ENCODE measurements at regions not wholly inside any gene's neighbourhood (a gene's known extent, or its start where the extent isn't known, plus 50 kb on each side); places are given as distances from the start of the nearest gene placed in this dataset.

DNA sequence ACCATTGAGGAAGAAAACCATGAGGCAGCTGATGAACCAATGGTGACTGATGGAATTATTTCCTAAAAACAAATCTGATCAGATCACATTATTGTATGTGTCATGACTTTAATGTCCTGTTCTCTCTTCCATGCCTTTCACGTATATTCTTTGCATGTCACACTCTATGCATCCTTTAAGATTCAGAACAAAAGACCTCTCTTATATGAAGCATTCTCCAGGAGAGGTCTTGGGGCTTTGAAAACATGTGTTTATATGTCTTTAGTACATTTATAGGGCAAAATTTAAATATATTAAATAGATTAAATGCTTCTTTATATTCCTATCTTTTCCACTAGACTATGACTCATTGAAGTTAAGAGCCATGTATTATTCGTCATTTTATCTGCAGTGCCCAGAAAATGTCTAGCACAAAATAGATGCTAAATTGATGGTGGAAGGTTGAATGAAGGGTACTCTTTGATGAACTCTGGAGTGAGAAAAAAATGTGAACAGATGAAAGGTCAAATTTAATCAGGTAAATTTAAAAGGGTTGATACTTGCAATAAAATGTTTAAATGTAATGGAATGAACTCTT, 196.3 kb downstream of the PSAT1 start:
- no peaks in the 10 kb centered on the region for H3K27me3 ChIP-seq (ENCODE audit: low read depth)
- no peaks in the 10 kb centered on the region for H3K36me3 ChIP-seq
- ATAC-seq (no peak), DNase-seq (no peak)
- no peaks in the 10 kb centered on the region for H3K9me3 ChIP-seq
- no peak overlapping the region for H3K27ac ChIP-seq
- H3K4me3 ChIP-seq: no peak overlapping the region
- intact Hi-C loops (cut with DNase I): no loop called here
- no peaks in the 10 kb centered on the region for H3K4me1 ChIP-seq
- TF ChIP-seq CTCF (IDR thresholded peaks at IDR 0.05): no peak

- DNase-seq (no peak), ATAC-seq (no peak)
- no peaks in the 10 kb centered on the region for H3K27me3 ChIP-seq (ENCODE audit: low read depth)
- no peaks in the 10 kb centered on the region for H3K4me1 ChIP-seq
- no peak overlapping the region for H3K4me3 ChIP-seq
- H3K9me3 ChIP-seq: no peaks in the 10 kb centered on the region
- no peak overlapping the region for H3K27ac ChIP-seq
- intact Hi-C loops (cut with DNase I): no loop called here
- no peak for TF ChIP-seq CTCF (IDR thresholded peaks at IDR 0.05)
- H3K36me3 ChIP-seq: no peaks in the 10 kb centered on the region
Measured at GRCh38 chr9:78502566-78502965, 205.6 kb downstream of the PSAT1 start.

DNA sequence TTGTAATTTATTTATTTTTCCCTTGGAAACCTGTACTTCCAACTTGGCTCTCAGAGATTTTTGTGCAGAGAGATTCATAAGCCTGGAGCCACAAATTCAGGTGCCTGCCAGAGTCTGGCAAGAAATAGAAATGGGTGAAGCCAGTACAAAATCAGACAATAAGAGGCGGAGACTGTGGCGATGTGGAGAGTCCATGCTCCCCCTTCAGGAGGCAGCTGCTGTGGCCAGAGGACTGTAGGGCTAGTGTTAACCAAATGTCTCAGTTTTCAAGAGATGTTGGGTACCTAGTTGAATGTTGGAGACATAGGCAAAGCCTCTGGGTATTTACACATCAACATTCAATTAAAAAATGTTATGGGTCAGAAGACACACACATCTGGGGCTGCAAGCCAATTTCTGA, 208.6 kb downstream of the PSAT1 start:
- Histone ChIP-seq H3K9me3 (no peaks in the 10 kb centered on the region), H3K27ac (no peak overlapping the region), H3K4me1 (no peaks in the 10 kb centered on the region), H3K27me3 (ENCODE audit: low read depth) (no peaks in the 10 kb centered on the region), H3K4me3 (no peak overlapping the region), H3K36me3 (no peaks in the 10 kb centered on the region)
- TF ChIP-seq CTCF (IDR thresholded peaks at IDR 0.05): no peak
- ATAC-seq (no peak), DNase-seq (no peak)
- intact Hi-C loops (cut with DNase I): no loop called here

GRCh38 chr9:78507037-78507436, 210.1 kb downstream of the PSAT1 start:
- TF ChIP-seq CTCF (IDR thresholded peaks at IDR 0.05): no peak
- intact Hi-C loops (cut with DNase I): no loop called here
- ATAC-seq: no peak
- Histone ChIP-seq H3K36me3 (no peaks in the 10 kb centered on the region), H3K27me3 (ENCODE audit: low read depth) (no peaks in the 10 kb centered on the region), H3K4me3 (no peak overlapping the region), H3K27ac (no peak overlapping the region), H3K9me3 (no peaks in the 10 kb centered on the region), H3K4me1 (no peaks in the 10 kb centered on the region)
- no peak for DNase-seq

- no peak for ATAC-seq
- Histone ChIP-seq H3K27ac (no peak overlapping the region), H3K36me3 (no peaks in the 10 kb centered on the region), H3K4me1 (no peaks in the 10 kb centered on the region), H3K4me3 (no peak overlapping the region), H3K27me3 (ENCODE audit: low read depth) (no peaks in the 10 kb centered on the region), H3K9me3 (no peaks in the 10 kb centered on the region)
- intact Hi-C loops (cut with DNase I): no loop called here
- no peak for TF ChIP-seq CTCF (IDR thresholded peaks at IDR 0.05)
- no peak for DNase-seq
Measured at GRCh38 chr9:78510035-78510434, 213.1 kb downstream of the PSAT1 start.

- no peaks in the 10 kb centered on the region for H3K36me3 ChIP-seq
- intact Hi-C loops (cut with DNase I): no loop called here
- no peaks in the 10 kb centered on the region for H3K27me3 ChIP-seq (ENCODE audit: low read depth)
- H3K4me3 ChIP-seq: no peak overlapping the region
- peaks cover 6% of the 10 kb centered on the region for H3K9me3 ChIP-seq
- no peak for TF ChIP-seq CTCF (IDR thresholded peaks at IDR 0.05)
- no peak overlapping the region for H3K27ac ChIP-seq
- ATAC-seq: no peak
- DNase-seq: no peak
- no peaks in the 10 kb centered on the region for H3K4me1 ChIP-seq
Measured at GRCh38 chr9:78515108-78515507, 218.2 kb downstream of the PSAT1 start.

Measured in lower lobe of right lung (tissue), 2 donors.